ENCODE measurements at regions not wholly inside any gene's neighbourhood (a gene's known extent, or its start where the extent isn't known, plus 50 kb on each side); places are given as distances from the start of the nearest gene placed in this dataset.
"Not testable (repeated sequence)": the region's sequence is repeated elsewhere in the genome, so short reads cannot be mapped to it uniquely, and the experiment has no call there.

DNA sequence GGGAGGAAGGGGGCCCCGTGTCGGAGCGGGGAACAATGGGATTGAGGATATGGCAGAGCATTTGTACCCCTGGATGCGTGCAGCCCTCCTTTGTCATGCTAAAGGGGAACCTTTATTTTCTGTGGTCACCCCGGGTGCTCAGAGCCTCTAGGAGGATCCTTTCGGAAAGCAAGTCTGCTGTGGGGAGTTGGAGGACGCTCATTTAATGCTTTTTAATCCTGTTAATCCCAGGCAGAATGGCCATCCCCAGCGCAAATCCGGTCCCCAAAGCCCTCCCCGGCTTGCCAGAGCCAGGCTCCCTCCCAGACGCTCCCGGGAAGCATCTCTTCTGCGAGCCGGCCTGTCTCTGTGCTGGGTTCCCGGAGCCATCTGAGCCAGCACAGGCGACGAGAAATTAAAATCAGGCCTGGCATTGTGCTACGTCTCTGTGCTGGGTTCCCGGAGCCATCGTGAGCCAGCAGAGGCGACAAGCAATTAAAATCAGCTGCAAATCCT lies 113.2 kb upstream of the PPP2R3B start:
- no peak for DNase-seq (ENCODE audit: low spot score)

DNA sequence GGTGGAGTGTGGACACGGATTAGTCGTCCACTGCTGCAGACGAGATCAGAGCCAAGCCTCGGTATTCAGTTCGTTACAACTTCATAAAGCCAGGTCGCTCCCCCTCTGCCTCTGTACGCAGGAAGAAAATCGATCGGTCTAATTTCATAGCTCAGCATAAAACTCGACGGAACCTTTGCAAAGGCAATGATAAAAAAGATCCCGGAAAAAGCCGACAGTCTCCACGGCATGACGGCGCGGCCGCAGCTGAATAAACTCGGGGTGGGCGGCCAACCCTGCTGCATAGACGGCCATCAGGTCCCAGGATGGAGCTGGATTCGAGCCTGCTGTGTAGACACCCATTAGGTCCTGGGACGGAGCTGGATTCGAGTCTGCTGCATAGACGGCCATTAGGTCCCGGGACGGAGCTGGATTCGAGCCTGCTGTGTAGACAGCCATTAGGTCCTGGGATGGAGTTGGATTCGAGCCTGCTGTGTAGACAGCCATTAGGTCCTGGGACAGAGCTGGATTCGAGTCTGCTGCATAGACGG lies 113.8 kb upstream of the PPP2R3B start:
- DNase-seq (ENCODE audit: low spot score) = no peak

- no peak for DNase-seq (ENCODE audit: low spot score)
Observed at GRCh38 chrX:506341-506740, 119.6 kb upstream of the PPP2R3B start.

GRCh38 chrX:508163-508562 lies 121.5 kb upstream of the PPP2R3B start:
- DNase-seq (ENCODE audit: low spot score) = no peak

GRCh38 chrX:508821-509220 lies 121.8 kb upstream of the SHOX start:
- DNase-seq (ENCODE audit: low spot score) = not testable (repeated sequence)

- DNase-seq (ENCODE audit: low spot score) = not testable (repeated sequence)
Observed at GRCh38 chrX:511089-511488, 119.5 kb upstream of the SHOX start.

GRCh38 chrX:518319-518718 lies 112.3 kb upstream of the SHOX start:
- no peak for DNase-seq (ENCODE audit: low spot score)

- DNase-seq (ENCODE audit: low spot score) = no peak
Observed at GRCh38 chrX:519741-520140, 110.8 kb upstream of the SHOX start.

DNA sequence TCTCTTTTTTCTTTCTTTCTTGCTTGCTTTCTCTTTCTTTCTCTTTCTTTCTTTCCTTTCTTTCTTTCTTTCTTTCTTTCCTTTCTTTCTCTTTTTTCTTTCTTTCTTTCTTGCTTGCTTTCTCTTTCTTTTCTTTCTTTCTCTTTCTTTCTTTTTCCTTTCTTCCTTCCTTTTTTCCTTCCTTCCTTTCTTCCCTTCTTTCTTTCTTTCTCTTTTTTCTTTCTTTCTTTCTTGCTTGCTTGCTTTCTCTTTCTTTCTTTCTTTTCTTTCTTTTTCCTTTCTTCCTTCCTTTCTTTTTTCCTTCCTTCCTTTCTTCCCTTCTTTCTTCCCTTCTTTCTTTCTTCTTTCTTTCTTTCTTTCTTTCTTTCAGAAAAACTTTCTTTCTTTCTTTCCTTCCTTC lies 108.1 kb upstream of the SHOX start:
- no peak for DNase-seq (ENCODE audit: low spot score)

DNA sequence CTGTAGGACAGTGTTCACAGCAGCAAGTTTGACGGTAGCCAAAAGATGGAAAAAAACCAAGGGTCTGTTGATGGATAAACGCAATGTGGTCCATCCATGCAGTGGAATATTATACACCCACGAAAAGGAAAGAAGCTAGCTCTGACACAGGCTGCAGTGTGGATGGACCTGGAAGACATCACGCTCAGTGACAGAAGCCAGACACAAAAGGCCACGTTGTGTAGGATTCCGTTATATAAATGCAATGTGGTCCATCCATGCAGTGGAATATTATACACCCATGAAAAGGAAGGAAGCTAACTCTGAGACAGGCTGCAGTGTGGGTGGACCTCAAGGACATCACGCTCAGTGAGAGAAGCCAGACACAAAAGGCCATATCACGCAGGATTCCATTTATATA lies 105.5 kb upstream of the SHOX start:
- no peak for DNase-seq (ENCODE audit: low spot score)

- DNase-seq (ENCODE audit: low spot score) = no peak
Observed at GRCh38 chrX:526295-527224, 104.0 kb upstream of the SHOX start.

GRCh38 chrX:530726-531610 lies 99.6 kb upstream of the SHOX start:
- no peak for DNase-seq (ENCODE audit: low spot score)

GRCh38 chrX:531611-531936 lies 99.0 kb upstream of the SHOX start:
- DNase-seq (ENCODE audit: low spot score) = no peak

DNA sequence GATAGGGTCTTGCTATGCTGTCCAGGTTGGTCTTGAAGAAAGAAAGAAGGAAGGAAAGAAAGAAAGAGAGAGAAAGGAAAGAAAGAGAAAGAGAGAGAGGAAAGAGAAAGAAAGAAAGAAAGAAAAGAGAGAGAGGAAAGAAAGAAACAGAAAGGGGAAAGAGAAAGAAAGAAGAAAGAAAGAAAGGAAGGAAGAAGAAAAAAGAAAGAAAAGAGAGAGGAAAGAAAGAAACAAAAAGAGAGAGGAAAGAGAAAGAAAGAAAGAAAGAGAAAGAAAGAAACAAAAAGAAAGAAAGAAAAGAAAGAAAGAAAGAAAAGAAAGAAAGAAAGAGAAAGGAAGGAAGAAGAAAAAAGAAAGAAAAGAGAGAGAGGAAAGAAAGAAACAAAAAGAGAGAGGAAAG lies 95.8 kb upstream of the SHOX start:
- DNase-seq (ENCODE audit: low spot score) = no peak

GRCh38 chrX:536616-537015 lies 94.0 kb upstream of the SHOX start:
- no peak for DNase-seq (ENCODE audit: low spot score)

- DNase-seq (ENCODE audit: low spot score) = no peak
Observed at GRCh38 chrX:537151-537550, 93.4 kb upstream of the SHOX start.

GRCh38 chrX:538311-538710 lies 92.3 kb upstream of the SHOX start:
- DNase-seq (ENCODE audit: low spot score) = no peak

DNA sequence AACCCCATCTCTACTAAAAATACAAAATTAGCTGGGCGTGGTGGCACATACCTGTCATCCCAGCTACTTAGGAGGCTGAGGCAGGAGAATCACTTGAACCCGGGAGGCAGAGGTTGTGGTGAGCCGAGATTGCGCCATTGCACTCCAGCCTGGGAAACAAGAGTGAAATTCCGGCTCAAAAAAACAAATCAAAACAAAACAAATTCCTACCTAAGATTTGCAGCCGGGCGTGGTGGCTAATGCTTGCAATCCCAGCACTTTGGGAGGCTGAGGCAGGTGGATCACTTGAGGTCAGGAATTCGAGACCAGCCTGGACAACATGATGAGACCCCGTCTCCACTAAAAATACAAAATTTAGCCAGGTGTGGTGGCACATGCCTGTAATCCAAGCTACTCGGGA lies 89.6 kb upstream of the SHOX start:
- not testable (repeated sequence) for DNase-seq (ENCODE audit: low spot score)

- no peak for DNase-seq (ENCODE audit: low spot score)
Observed at GRCh38 chrX:542179-542578, 88.4 kb upstream of the SHOX start.

DNA sequence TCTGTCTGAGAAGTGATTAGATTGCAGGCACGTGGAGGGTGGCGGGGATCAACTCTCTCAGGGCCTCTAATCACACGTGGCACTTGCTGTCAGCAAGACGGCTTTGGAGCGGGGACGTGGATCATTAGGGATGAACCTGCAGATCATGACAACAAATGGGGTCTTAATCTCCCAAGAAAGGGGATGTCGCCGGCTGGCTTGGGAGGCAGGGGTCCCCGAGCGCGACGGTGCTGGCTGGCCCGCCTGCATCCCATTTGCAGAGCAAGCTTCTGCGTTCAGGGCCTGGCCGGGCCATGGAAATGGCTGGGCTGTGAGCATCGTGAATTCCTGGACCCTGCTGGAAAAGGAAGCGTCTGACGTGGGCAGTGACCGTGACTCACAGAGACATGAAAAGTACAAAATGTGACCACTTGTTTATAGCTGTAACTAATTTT lies 85.1 kb upstream of the SHOX start:
- no peak for DNase-seq (ENCODE audit: low spot score)

GRCh38 chrX:550514-550913 lies 80.1 kb upstream of the SHOX start:
- DNase-seq (ENCODE audit: low spot score) = no peak

- DNase-seq (ENCODE audit: low spot score) = no peak
Observed at GRCh38 chrX:551306-551705, 79.3 kb upstream of the SHOX start.
